A673 (cell line): ENCODE measurements at regions not wholly inside any gene's neighbourhood (a gene's known extent, or its start where the extent isn't known, plus 50 kb on each side); places are given as distances from the start of the nearest gene placed in this dataset.

ENCODE experiments used
- EZH2 ChIP-seq: fragments of 200-600 bp; sonication (generic); IDR thresholded peaks from 2 replicates; pipeline ENCODE4 v1.6.1; 2017; ENCODE audit warnings: borderline replicate concordance, low read depth, mild to moderate bottlenecking, mixed read lengths, antibody characterized with exemption, low read length; ENCODE audit not compliant: poor library complexity, severe bottlenecking
- TF ChIP-seq, protein P1 (sequence below): fragments of 300-800, 200-600 bp; sonication (generic); conservative IDR thresholded peaks from 2 replicates; pipeline ENCODE4 v1.5.1; 2017; ENCODE audit warnings: low read depth, mild to moderate bottlenecking, antibody characterized with exemption, low read length, moderate library complexity, mixed read lengths

DNA sequence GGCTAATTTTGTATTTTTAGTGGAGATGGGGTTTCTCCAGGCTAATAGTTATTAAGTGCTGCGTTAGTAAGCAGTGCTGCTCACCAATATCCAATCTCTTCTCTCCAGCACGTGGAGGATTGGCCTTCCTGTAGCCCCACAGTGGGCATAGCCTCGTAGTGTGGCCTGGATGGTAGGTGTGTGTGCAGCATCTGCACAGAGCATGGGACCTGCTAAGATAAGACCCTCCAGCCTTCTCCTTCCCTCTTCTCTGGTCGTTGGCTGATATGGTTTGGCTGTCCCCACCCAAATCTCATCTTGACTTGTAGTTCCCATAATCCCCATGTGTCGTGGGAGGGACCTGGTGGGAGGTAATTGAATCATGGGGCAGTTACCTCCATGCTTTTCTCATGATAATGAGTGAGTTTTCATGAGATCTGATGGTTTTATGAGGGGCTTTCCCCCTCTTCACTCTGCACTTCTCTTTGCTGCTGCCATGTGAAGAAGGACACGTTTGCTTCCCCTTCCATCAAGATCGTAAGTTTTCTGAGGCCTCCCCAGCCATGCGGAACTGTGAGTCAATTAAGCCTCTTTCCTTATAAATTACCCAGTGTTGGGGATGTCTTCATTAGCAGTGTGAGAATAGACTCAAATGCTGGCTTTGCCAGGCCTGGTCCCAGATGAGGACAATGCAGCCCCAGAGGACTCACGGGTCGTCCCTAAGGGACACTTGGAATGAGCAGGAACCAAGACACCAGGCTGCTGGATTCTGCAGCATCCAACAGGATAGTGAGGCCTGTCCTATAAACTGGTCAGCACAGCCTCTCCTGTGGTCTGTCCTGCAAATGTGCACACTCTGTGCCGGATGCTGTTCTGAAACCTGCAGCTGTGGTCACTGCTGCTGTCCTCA is 63.4 kb upstream of the AFDN start:
- TF ChIP-seq, protein P1, sequence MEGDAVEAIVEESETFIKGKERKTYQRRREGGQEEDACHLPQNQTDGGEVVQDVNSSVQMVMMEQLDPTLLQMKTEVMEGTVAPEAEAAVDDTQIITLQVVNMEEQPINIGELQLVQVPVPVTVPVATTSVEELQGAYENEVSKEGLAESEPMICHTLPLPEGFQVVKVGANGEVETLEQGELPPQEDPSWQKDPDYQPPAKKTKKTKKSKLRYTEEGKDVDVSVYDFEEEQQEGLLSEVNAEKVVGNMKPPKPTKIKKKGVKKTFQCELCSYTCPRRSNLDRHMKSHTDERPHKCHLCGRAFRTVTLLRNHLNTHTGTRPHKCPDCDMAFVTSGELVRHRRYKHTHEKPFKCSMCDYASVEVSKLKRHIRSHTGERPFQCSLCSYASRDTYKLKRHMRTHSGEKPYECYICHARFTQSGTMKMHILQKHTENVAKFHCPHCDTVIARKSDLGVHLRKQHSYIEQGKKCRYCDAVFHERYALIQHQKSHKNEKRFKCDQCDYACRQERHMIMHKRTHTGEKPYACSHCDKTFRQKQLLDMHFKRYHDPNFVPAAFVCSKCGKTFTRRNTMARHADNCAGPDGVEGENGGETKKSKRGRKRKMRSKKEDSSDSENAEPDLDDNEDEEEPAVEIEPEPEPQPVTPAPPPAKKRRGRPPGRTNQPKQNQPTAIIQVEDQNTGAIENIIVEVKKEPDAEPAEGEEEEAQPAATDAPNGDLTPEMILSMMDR = no peak
- no peak for TF ChIP-seq EZH2
